ENCODE measurements at regions not wholly inside any gene's neighbourhood (a gene's known extent, or its start where the extent isn't known, plus 50 kb on each side); places are given as distances from the start of the nearest gene placed in this dataset.

DNA sequence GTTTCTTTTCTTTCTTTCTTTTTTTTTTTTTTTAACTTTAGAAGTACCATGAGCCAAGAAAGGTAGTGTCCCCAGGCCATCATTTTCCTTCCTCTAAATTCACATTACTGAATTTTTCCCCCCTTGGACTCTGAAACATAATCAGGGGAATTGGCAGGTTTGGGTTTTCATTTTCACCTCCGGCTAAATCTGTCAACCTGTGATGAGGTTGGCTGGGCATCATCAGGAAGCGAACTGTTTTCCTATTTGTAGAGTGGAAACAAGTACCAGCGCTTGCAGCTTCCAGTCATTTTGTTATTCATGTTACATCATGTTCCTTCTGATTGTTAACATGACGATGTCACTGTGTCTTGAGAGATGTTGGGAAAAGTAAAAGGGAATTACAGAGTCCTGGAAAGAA, 641.9 kb upstream of the RBFOX1 start:
- TF ChIP-seq, protein P1, sequence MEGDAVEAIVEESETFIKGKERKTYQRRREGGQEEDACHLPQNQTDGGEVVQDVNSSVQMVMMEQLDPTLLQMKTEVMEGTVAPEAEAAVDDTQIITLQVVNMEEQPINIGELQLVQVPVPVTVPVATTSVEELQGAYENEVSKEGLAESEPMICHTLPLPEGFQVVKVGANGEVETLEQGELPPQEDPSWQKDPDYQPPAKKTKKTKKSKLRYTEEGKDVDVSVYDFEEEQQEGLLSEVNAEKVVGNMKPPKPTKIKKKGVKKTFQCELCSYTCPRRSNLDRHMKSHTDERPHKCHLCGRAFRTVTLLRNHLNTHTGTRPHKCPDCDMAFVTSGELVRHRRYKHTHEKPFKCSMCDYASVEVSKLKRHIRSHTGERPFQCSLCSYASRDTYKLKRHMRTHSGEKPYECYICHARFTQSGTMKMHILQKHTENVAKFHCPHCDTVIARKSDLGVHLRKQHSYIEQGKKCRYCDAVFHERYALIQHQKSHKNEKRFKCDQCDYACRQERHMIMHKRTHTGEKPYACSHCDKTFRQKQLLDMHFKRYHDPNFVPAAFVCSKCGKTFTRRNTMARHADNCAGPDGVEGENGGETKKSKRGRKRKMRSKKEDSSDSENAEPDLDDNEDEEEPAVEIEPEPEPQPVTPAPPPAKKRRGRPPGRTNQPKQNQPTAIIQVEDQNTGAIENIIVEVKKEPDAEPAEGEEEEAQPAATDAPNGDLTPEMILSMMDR (IDR thresholded peaks at IDR 0.05; ENCODE audit: low read depth, low read length), result no peak
- TF ChIP-seq MAX (IDR thresholded peaks at IDR 0.05; ENCODE audit: low read depth, low read length), result no peak
